ENCODE measurements at regions not wholly inside any gene's neighbourhood (a gene's known extent, or its start where the extent isn't known, plus 50 kb on each side); places are given as distances from the start of the nearest gene placed in this dataset.

DNA sequence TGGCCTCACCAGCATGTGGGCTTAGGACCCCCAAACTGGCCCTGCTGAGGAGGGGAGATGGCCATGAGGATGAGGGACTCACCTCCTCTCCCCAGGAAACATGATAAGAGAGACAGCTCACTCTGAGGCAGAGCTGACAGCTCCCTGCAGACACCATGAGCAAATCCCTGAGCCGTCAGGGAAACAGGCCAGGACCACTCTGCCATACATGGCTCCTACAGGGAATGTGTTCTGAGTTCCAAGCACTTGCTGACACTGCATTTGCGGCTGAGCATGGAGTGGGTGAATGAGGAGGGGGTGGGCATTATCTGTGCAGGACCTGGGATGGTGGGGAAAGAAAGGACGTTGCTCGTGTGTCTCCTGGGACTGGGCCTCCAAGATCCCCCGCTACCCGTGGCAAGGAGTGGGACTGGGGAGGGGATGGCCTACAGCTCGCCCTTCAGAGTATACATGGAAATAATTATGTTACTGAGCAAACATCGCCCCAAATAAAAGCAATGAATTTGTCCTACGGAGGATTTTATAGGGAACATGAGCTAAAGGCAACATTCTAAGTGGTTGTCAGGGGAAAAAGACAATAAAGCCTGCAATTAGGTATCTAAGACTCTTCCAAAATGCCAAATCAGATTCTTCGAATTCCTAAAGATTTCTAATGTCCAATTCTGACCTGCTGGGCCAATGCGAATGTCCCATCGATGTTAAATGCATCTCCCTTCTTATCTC lies 355.9 kb upstream of the AJAP1 start:
- DNase-seq (no peak), ATAC-seq (no peak)

DNA sequence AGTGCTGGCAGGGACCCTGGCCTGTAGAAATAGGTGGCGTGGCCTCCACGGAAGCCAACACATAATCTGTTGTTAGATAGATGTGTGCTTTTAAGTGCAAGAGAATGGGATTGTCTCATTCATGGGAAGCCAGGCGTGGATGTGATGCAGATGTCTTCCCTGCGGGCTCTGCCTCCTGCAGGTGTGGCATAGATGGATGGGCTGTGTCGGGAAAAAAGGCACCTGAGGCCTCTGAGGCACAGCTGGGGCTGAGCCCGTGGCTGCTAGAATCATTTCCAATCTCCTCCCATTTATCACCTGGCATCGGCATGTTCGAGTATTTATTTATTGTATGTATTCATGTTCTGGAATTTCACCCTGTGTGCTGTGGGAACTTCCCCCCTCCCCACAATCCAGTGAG lies 353.4 kb upstream of the AJAP1 start:
- Histone ChIP-seq H3K27ac (no peak overlapping the region), H3K4me3 (no peak overlapping the region), H3K27me3 (peaks cover 0 to 5% (median 0%) of the 10 kb centered on the region in 9 donors), H3K36me3 (no peaks in the 10 kb centered on the region), H3K9me3 (no peaks in the 10 kb centered on the region), H3K4me1 (no peaks in the 10 kb centered on the region)
- 60 to 71% (median 67%) methylated on average over 8 of the region's 8 CpGs for WGBS, 4 donors
- ATAC-seq (no peak), DNase-seq (no peak)
- intact Hi-C loops (cut with DNase I), result no loop called here
- TF ChIP-seq, protein P1, sequence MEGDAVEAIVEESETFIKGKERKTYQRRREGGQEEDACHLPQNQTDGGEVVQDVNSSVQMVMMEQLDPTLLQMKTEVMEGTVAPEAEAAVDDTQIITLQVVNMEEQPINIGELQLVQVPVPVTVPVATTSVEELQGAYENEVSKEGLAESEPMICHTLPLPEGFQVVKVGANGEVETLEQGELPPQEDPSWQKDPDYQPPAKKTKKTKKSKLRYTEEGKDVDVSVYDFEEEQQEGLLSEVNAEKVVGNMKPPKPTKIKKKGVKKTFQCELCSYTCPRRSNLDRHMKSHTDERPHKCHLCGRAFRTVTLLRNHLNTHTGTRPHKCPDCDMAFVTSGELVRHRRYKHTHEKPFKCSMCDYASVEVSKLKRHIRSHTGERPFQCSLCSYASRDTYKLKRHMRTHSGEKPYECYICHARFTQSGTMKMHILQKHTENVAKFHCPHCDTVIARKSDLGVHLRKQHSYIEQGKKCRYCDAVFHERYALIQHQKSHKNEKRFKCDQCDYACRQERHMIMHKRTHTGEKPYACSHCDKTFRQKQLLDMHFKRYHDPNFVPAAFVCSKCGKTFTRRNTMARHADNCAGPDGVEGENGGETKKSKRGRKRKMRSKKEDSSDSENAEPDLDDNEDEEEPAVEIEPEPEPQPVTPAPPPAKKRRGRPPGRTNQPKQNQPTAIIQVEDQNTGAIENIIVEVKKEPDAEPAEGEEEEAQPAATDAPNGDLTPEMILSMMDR (IDR thresholded peaks at IDR 0.05), result no peak
- TF ChIP-seq POLR2A (IDR thresholded peaks at IDR 0.05), result no peak

More for the DNA sequence above, 355.9 kb upstream of the AJAP1 start:
- no peak overlapping the region for H3K27ac ChIP-seq
- WGBS, 4 donors, result 52 to 71% (median 64%) methylated on average over 12 of the region's 12 CpGs
- H3K27me3 ChIP-seq, result peaks cover 0 to 12% (median 0%) of the 10 kb centered on the region in 9 donors
- H3K4me3 ChIP-seq, result no peak overlapping the region
- no peaks in the 10 kb centered on the region for H3K4me1 ChIP-seq
- intact Hi-C loops (cut with DNase I), result no loop called here
- no peaks in the 10 kb centered on the region for H3K36me3 ChIP-seq
- H3K9me3 ChIP-seq, result no peaks in the 10 kb centered on the region
- TF ChIP-seq POLR2A (IDR thresholded peaks at IDR 0.05), result no peak
- TF ChIP-seq, protein P1 (IDR thresholded peaks at IDR 0.05), result no peak

DNA sequence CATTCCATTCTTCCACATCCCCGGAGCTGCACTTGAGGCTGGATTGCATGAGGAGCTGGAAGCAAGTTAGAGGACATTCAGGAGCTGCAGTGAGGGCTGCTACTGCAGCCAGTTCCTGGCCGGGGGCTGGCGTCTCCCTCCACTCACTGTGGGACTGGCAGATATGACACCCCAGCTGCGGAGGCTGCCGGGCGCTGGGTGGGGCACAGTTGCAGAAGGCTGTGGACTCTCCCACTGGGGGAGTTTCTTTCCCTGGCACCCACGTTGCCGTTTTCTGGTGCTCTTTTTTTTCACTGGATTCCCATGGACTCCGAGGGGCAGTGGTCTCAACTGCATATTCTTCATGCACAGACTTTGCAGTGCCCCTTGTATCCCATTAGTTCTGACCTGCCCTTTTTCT lies 351.1 kb upstream of the AJAP1 start:
- Histone ChIP-seq H3K27ac (no peak overlapping the region), H3K36me3 (no peaks in the 10 kb centered on the region), H3K27me3 (peaks cover 0 to 5% (median 0%) of the 10 kb centered on the region in 9 donors), H3K4me1 (no peaks in the 10 kb centered on the region), H3K4me3 (no peak overlapping the region), H3K9me3 (no peaks in the 10 kb centered on the region)
- DNase-seq, result no peak
- ATAC-seq, result no peak
- intact Hi-C loops (cut with DNase I), result no loop called here
- TF ChIP-seq, protein P1 (IDR thresholded peaks at IDR 0.05), result no peak
- TF ChIP-seq POLR2A (IDR thresholded peaks at IDR 0.05), result no peak
- WGBS, 4 donors, result 74 to 87% (median 84%) methylated on average over 9 of the region's 9 CpGs

DNA sequence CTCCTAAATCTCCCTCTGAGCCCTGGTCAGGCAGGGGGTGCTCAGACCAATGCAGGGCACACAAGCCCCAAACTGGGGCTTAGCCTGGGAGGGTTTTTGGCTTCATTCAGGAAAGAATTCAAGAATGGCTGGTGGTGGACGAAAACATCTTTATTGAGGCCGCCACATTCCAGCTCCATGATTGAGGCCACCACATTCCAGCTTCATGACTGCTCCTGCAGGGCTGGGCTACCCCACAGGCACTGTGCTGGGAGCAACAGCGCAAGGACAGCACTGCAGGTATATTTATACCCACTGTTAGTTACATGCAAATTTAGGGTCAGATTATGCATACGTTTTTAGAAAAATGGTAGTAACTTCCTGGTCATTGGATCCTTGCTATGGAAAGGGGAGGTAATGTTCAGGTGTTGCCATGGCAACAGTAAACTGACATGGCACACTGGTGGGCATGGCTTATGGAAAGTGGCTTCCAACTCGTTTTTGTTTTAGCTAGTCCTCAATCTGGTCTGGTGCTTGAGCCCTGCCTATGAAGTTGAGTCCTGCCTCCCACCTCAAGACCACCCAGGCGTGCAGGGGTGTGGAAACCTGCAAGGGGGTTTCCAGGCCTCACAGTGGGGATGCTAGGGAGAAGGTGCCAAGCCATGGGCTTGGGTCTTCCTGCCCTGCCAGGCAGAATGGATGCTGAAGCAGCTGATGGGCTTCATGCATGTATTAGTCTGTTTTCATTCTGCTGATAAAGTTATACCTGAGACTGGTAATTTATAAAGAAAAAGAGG lies 348.7 kb upstream of the AJAP1 start:
- Histone ChIP-seq H3K27ac (no peak overlapping the region), H3K4me1 (no peaks in the 10 kb centered on the region), H3K27me3 (peaks cover 0 to 5% (median 0%) of the 10 kb centered on the region in 9 donors), H3K4me3 (no peak overlapping the region), H3K36me3 (no peaks in the 10 kb centered on the region), H3K9me3 (no peaks in the 10 kb centered on the region)
- intact Hi-C loops (cut with DNase I), result no loop called here
- WGBS, 4 donors, result 72 to 85% (median 75%) methylated on average over 6 of the region's 6 CpGs
- no peak for ATAC-seq
- DNase-seq, result no peak
- TF ChIP-seq POLR2A (IDR thresholded peaks at IDR 0.05), result no peak
- TF ChIP-seq, protein P1 (IDR thresholded peaks at IDR 0.05), result no peak
